Uterus (tissue), 2 donors: ENCODE measurements at regions not wholly inside any gene's neighbourhood (a gene's known extent, or its start where the extent isn't known, plus 50 kb on each side); places are given as distances from the start of the nearest gene placed in this dataset.
"Not testable (repeated sequence)": the region's sequence is repeated elsewhere in the genome, so short reads cannot be mapped to it uniquely, and the experiment has no call there.

ENCODE experiments used
- CTCF ChIP-seq, 4 experiments: fragments of 200-600 bp in 2 of 4; fragments of 450-650 bp in 2 of 4; sonication (generic) in 2 of 4; IDR thresholded peaks; one replicate each; pipeline ENCODE4 v1.5.1; 2016 to 2019; ENCODE audit warnings: antibody characterized with exemption in 4 of 4, mild to moderate bottlenecking in 2 of 4, moderate library complexity in 1 of 4
- POLR2A ChIP-seq, 2 donors: fragments of 450-650 bp; IDR thresholded peaks; one replicate each; pipeline ENCODE4 v1.6.1; 2016; ENCODE audit warnings: antibody characterized with exemption in 2 of 2, mild to moderate bottlenecking in 1 of 2, moderate library complexity in 1 of 2

- TF ChIP-seq POLR2A, CTCF (IDR thresholded peaks at IDR 0.05): not testable (repeated sequence)
Observed at GRCh38 chr12:84018556-84019179, 893.9 kb downstream of the SLC6A15 start.
